Keratinocyte (primary cell): ENCODE measurements at regions not wholly inside any gene's neighbourhood (a gene's known extent, or its start where the extent isn't known, plus 50 kb on each side); places are given as distances from the start of the nearest gene placed in this dataset.

Experiments used
- DNase-seq: peaks from one replicate; pipeline ENCODE4 v3.0.0-alpha.2; 2011; ENCODE audit warnings: low read depth, missing footprints, low spot score
- FAIRE-seq: peaks from 2 replicates; lab custom pipeline; 2011; peaks lifted over from hg19 to GRCh38; lab: Jason Lieb, UNC
- H2AFZ ChIP-seq: 2 replicates; pipeline ENCODE4 v1.6.0; 2012; ENCODE audit warnings: low read length, control low read depth, inconsistent platforms; ENCODE audit not compliant: control insufficient read depth
- H3K27ac ChIP-seq: 2 replicates; pipeline ENCODE4 v1.5.1; 2011; ENCODE audit warnings: low read length; ENCODE audit not compliant: control insufficient read depth, insufficient read depth
- H3K27me3 ChIP-seq: 3 replicates; pipeline ENCODE4 v1.6.0; 2011; ENCODE audit warnings: low read length; ENCODE audit not compliant: control insufficient read depth, insufficient read depth; ENCODE audit errors: extremely low read depth
- H3K36me3 ChIP-seq, 2 experiments: 2 replicates in 1 of 2; 3 replicates in 1 of 2; pipeline ENCODE4 v1.5.1; 2011; ENCODE audit warnings: low read length in 2 of 2, mild to moderate bottlenecking in 1 of 2; ENCODE audit not compliant: control insufficient read depth in 2 of 2, insufficient read depth in 2 of 2; ENCODE audit errors: extremely low read depth in 1 of 2
- H3K4me1 ChIP-seq: 3 replicates; pipeline ENCODE4 v1.5.1; 2011; ENCODE audit warnings: low read length; ENCODE audit not compliant: control insufficient read depth, insufficient read depth; ENCODE audit errors: extremely low read depth
- H3K4me2 ChIP-seq: 3 replicates; pipeline ENCODE4 v1.6.0; 2011; ENCODE audit warnings: low read depth, low read length; ENCODE audit not compliant: control insufficient read depth, insufficient read depth; ENCODE audit errors: extremely low read depth
- H3K4me3 ChIP-seq, 3 experiments: fragments of 200-600 bp in 1 of 3; sonication (generic) in 1 of 3; 2 replicates in 2 of 3; 3 replicates in 1 of 3; pipeline ENCODE4 v1.5.1; 2011 to 2016; ENCODE audit warnings: low read length in 3 of 3, mild to moderate bottlenecking in 3 of 3, control low read depth in 2 of 3, inconsistent platforms in 1 of 3, low read depth in 1 of 3, mixed read lengths in 1 of 3, mixed run types in 1 of 3, moderate library complexity in 1 of 3; ENCODE audit not compliant: control insufficient read depth in 2 of 3, insufficient read depth in 2 of 3; ENCODE audit errors: extremely low read depth in 1 of 3
- H3K79me2 ChIP-seq: 2 replicates; pipeline ENCODE4 v1.6.0; 2012; ENCODE audit warnings: low read length; ENCODE audit not compliant: control insufficient read depth, insufficient read depth
- H3K9ac ChIP-seq: 3 replicates; pipeline ENCODE4 v1.6.0; 2011; ENCODE audit warnings: low read length; ENCODE audit not compliant: control insufficient read depth, insufficient read depth; ENCODE audit errors: extremely low read depth
- H3K9me1 ChIP-seq: 3 replicates; pipeline ENCODE4 v1.6.0; 2011; ENCODE audit warnings: low read length; ENCODE audit not compliant: control insufficient read depth, insufficient read depth; ENCODE audit errors: extremely low read depth
- H3K9me3 ChIP-seq: 2 replicates; pipeline ENCODE4 v1.5.1; 2012; ENCODE audit warnings: low read depth, low read length; ENCODE audit not compliant: control insufficient read depth
- H4K20me1 ChIP-seq: 3 replicates; pipeline ENCODE4 v1.6.0; 2011; ENCODE audit warnings: low read length; ENCODE audit not compliant: control insufficient read depth, insufficient read depth; ENCODE audit errors: extremely low read depth
- CTCF ChIP-seq, 3 experiments: IDR thresholded peaks in 1 of 3; conservative IDR thresholded peaks in 1 of 3; optimal IDR thresholded peaks in 1 of 3; 2 replicates in 2 of 3; 3 replicates in 1 of 3; pipeline versions ENCODE3 to v1.5.1; 2011; ENCODE audit warnings: low read length in 3 of 3, mild to moderate bottlenecking in 3 of 3, moderate library complexity in 2 of 3, control low read depth in 1 of 3, inconsistent platforms in 1 of 3; ENCODE audit not compliant: insufficient read depth in 2 of 3; ENCODE audit errors: extremely low read depth in 1 of 3
- EZH2 ChIP-seq: IDR thresholded peaks from one replicate; pipeline ENCODE4 v1.6.1; 2012; ENCODE audit warnings: inconsistent platforms, mild to moderate bottlenecking, low read length, moderate library complexity
- dilution Hi-C: fragments of 300-500 bp; cut with MboI; formaldehyde crosslinking; loops from one replicate; pipeline ENCODE4 v1.7.0; 2020; ENCODE audit warnings: low sequenced_read_pairs; ENCODE audit not compliant: extremely low pct_ligation_motif_present

DNA sequence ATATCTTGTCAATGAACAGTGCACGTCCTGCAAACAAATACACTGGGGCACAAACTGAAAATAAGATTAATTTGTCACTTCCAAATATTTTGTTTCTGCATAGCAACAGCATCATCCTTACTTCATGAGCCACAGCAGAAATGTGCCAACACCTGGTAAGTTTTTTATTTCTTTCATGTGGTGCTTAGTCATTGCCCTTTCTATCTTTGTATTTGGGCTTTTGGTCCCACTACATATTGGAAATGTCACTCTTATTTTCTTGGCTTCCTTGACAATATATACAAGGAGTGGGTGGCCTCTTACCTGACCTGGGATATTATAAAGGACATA is 208.0 kb downstream of the RBM43 start:
- H3K9me3 ChIP-seq: no peaks in the 10 kb centered on the region
- H3K79me2 ChIP-seq: no peaks in the 10 kb centered on the region
- FAIRE-seq: no peak
- H3K27ac ChIP-seq: no peak overlapping the region
- H4K20me1 ChIP-seq: no peaks in the 10 kb centered on the region
- peaks cover 25% of the 10 kb centered on the region for H3K4me1 ChIP-seq
- no peak for DNase-seq
- H3K27me3 ChIP-seq: no peaks in the 10 kb centered on the region
- no peaks in the 10 kb centered on the region for H3K9me1 ChIP-seq
- TF ChIP-seq CTCF (optimal IDR thresholded peaks at IDR 0.05 in 1 of 3, IDR thresholded peaks at IDR 0.05 in 1 of 3, conservative IDR thresholded peaks at IDR 0.05 in 1 of 3; ENCODE audit: extremely low read depth in 1 of 3, insufficient read depth in 2 of 3, low read length in 3 of 3) (no peak), EZH2 (no peak)
- H3K36me3 ChIP-seq: no peaks in the 10 kb centered on the region
- H3K4me2 ChIP-seq: no peak overlapping the region
- dilution Hi-C loops: no loop called here
- H3K9ac ChIP-seq: no peak overlapping the region
- no peak overlapping the region for H2AFZ ChIP-seq
- H3K4me3 ChIP-seq: no peak overlapping the region

DNA sequence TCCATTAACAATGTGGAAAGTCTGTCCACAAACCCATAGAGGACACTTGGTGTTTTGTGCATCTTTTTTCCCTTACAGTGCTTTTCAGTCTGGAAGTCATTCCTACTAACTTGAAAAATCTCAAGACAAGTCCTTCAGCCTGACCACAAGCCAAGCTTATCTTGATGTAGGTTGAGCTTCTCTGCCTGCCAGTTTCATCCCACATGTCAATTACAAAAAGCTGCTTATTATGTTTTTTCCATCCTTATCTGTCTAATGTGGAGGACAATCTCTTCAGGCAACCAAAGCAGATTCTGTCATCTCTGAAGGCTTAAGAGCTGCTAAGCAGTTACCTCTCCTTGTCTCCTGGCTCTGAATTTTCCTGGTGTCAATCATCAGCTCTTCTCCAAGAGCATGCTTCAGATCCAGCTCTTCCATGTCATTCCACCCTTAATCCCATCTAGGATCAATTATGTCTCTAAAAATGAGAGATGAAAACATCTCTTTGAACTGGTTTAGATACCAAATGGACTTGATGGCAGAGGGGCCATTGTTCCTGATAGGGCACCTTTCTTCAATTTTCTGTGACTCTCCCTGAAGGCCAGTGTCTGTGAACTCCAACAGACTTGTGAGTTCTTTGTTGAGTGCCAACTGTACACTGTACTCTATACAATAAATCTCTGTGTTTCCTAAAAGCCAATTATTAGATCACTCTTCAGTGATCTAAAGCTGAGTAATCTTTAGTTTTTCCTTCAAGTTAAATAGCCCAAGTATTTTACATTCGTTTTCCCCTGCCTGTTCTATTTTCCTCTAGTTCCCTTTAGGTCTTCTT is 208.6 kb downstream of the RBM43 start:
- H2AFZ ChIP-seq: no peak overlapping the region
- DNase-seq (no peak), FAIRE-seq (peak; percentile 20)
- H3K9ac ChIP-seq: no peak overlapping the region
- H3K79me2 ChIP-seq: no peaks in the 10 kb centered on the region
- H3K36me3 ChIP-seq: no peaks in the 10 kb centered on the region
- peak overlapping the region; percentile 8 for H3K27ac ChIP-seq
- dilution Hi-C loops: no loop called here
- no peaks in the 10 kb centered on the region for H4K20me1 ChIP-seq
- H3K4me1 ChIP-seq: peaks cover 25% of the 10 kb centered on the region
- H3K4me3 ChIP-seq: no peak overlapping the region
- no peaks in the 10 kb centered on the region for H3K27me3 ChIP-seq
- H3K9me1 ChIP-seq: no peaks in the 10 kb centered on the region
- no peaks in the 10 kb centered on the region for H3K9me3 ChIP-seq
- TF ChIP-seq EZH2: no peak
- no peak for TF ChIP-seq CTCF (optimal IDR thresholded peaks at IDR 0.05 in 1 of 3, IDR thresholded peaks at IDR 0.05 in 1 of 3, conservative IDR thresholded peaks at IDR 0.05 in 1 of 3; ENCODE audit: extremely low read depth in 1 of 3, insufficient read depth in 2 of 3, low read length in 3 of 3)
- no peak overlapping the region for H3K4me2 ChIP-seq
